COR-L47 (cell line): ENCODE measurements at regions not wholly inside any gene's neighbourhood (a gene's known extent, or its start where the extent isn't known, plus 50 kb on each side); places are given as distances from the start of the nearest gene placed in this dataset.

Experiments
- DNase-seq: peaks from one replicate; lab custom pipeline; 2025; lab: John Stamatoyannopoulos, UW

DNA sequence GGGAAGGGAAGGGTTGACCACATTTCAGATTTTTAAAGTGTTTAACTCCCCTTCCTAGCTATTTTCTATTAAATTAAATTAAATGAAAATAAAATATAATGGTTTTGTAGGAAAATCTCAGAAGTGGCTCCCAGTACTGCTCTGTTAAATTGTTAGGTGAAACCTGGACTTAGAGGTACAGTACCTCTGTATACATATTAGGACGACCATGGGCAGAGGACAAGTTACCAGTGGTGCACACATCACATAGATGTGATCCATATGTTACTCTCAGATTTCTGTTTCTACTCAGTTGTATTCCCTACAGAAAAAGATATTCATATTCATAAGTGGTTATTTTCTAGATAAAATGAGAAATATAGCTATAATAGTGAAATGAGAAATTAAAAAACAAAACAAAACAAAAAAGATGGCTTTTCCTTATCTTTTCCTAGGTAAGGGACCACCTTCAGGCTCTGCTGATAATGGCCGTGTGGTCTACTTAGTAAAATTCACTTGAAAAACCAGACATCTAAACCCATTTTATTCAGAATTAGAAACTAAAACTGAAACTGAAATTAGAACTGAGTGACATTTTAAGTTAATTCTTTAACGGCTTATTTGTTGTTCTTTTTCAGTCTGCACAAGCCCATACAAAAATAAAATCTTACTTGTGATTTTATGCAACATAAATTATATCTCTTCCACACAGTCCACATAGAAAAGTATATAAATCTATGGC lies 832.5 kb upstream of the CHAC2 start:
- DNase-seq, result no peak

DNA sequence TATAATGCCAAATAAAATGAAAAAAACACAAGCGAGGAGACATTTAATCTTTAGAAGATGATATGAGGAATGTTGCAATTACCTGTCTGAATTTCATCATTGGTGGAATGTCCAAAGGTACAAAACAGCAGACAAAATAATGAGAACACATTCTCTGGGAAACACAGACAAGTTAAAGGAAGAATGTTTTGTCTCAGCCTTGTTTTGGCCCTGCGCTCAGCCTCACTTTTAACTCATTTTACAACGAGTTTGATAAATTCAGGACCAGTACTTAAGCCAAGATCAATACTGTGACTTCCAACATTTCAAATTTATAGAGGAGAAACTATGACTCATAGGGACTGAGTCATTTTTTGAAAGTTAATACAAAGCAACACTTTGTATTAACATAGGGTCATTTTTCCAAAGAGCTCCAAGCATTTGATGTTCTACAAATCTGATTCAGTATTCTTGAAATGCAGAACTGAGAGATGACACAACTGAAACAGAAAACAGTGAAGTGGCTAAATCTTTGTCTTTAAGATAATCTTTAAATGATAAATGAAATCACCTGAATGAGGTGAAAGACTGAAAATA lies 833.2 kb upstream of the CHAC2 start:
- DNase-seq, result no peak

DNA sequence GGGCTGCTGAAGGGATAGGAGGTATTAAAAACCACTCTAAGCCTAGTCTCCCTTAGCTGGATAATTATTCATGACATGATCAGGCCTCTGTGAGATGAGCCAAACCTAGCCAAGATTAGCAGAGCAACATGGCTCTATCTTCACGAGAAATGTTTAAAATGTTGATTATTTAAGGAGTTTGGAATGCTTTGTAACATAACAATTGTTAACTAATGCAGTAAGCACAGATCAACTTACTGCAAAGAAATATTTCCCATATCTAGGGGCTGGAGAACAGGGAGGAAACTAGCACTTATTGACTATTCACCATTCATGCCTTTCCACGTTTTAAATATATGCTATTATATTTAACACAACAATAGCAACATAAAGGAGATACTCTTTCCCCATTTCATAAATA lies 833.7 kb upstream of the CHAC2 start:
- no peak for DNase-seq

DNA sequence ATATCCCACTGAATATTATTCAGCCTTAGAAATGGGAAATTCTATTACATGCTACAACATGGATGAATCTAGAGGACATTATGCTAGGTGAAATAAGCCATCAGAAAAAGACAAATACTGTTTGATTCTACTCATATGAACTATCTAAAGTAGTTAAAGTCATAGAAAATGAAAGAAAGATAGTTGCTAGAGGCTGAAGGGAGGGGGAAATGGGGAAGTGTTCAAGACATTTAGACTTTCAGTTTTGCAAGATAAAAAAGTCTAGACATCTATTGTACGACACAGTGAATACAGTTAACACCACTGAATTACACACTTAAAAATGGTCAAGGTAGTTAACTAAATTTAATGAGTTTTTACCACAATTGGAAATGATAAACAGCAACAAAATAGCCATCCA lies 835.9 kb upstream of the CHAC2 start:
- no peak for DNase-seq

DNA sequence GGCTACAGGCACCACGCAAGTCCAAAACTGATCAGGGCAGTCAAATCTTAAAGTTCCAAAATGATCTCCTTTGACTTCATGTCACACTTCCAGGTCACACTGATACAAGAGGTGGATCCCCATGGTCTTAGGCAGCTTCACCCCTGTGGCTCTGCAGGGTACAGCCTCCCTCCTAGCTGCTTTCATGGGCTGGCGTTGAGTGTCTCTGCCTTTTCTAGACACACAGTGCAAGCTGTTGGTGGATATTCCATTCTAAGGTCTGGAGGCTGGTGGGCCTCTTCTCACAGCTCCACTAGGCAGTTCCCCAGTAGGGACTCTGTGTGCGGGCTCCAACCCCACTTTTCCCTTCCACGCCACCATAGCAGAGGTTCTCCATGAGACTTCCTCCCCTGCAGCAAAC lies 838.2 kb upstream of the CHAC2 start:
- no peak for DNase-seq

DNA sequence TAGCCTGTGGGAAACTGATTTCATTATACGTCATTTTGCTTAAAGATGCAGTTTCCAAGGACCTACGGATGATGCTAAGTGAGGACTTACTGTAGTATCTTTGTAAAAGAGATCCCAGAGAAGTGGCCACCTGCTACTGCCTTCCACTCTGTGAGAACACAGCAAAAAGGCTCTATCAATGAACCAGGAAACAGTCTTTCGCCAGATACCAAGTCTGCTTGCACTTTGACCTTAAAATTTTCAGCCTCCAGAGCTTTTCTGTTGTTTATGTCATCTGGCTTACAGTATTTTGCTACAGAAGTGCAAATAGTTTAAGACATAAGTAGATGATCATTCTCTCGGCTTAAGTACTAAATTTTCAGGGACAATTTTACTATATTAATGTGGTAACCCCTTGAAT lies 847.9 kb upstream of the CHAC2 start:
- DNase-seq, result no peak

DNA sequence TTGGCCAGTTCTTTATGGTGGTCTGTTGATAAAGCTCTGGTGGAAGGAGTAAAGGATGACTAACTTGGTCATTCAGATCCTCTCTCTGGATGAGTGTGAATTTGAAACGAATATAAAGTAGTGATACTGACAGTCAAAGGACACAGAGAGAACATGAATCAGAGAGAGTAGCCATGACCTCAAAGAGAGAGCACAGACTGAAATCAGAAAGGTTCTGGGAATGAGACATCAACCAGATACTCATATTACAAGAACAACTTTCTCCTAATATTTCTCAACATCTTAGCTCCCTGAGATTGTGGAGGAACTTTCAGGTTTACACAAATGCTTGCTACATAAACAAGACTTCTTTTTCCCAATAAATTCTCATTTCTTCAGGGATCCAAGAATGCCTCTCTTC lies 849.1 kb upstream of the CHAC2 start:
- no peak for DNase-seq

DNA sequence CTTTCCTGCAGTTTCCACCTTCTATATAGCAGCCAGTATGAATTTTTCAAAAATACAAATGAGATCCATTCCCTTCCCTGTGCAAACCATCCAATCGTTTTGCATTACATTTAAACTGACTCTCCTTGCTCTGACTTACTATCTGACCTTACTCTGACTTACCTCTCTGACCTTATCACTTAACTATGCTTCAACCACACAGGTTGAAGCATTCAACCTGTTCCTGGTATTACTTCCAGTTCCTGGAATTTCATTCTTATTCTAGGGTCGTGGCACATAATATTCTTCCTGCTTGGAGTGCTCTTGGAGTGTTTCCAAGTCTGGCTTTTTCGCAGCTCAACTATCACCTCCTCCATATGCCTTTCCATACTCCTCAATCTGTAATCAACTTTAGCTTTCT lies 850.6 kb upstream of the CHAC2 start:
- no peak for DNase-seq

DNA sequence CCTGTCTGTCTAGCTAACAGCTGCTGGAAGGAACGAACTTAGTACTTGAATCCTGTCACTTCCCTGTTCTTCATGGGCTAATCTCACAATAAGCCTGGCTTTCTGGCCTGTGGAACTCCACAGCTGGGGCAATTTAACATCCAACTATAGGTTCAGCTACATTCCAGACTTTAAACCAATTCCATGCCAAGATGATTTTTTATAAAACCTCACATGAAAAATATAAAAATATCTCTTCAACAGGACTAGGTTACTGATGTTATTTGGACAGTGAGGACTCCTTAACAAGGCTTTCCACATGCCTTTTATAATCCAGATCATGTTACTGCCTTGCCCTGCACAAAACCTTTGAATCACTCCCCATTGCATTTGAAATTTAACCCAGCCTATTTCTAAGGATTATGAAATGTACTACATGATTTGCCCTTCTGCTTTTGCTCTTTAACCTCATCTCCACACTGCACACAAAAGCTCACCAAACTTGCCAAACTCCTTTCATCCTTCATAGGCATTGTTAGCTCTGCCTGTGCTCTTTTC lies 863.2 kb upstream of the CHAC2 start:
- no peak for DNase-seq

DNA sequence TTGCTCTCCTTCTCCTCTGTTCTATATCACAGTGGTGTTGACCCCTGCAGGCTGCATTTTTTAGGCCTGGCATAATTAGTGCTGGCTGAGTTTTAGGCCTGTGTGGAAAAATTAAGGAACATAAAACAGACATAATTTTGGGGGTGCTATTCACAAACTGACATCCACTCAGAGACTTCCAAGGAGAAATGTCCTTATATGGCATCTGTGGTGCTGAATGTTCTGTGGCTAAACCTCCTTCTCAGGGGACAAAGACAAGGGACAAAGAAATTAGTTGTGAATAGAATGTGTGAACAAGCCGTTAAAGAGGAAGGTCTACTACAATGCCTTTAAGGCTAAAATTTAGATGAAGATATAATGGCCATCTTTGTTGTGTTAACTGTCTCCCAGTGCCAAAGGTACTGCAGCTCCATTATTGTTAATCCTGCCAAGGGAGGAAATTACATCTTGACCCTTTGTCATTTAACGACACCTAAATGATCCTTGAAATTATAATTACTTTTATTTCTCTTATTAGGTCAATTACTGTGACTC lies 870.0 kb upstream of the CHAC2 start:
- DNase-seq, result no peak

DNA sequence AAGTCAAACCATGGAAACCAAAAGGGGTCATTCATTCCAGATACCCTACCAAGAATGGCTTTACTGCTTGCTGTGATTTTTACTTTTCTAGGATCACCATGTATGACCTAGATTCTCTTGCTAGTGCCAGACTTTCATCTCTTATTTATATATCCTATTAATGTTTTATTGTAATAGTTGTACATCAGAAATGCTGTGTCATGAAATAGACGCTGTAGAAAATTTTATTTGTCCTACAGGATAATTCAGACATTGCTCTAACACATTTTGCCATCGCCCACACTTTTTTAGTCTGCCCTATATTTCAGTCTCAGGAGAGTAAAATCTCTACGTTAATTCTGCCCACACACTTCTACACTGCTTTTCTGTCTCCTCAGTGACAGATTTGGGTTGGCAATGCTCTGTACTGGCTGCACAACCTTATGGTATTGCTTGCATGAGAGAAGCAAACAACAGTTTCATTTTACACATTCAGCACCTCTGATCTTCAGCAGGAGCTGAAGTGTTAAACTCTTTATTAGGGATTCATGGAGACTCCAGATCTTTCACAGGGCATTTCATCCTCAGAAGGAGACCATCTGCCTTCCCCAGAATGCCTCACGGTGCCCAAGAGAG lies 871.8 kb upstream of the CHAC2 start:
- no peak for DNase-seq

DNA sequence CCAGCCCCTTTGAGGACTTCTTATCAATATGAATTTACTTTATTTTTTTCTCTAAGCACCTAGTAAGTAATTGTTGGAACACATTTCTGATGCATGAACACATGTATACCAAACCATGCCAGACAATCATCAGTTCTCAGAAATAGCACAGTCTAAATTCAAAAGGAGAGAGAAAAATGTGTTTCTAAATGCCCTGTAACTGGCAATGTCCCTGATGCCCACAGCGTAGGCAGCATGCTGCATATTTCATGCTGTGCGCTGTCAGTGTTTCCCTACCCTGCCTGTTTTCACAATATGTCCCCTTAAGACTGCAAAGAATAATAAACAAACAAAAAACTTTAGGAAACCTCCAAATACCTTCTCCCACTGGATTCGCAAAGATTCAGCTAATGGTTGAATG lies 881.0 kb upstream of the CHAC2 start:
- DNase-seq, result no peak

DNA sequence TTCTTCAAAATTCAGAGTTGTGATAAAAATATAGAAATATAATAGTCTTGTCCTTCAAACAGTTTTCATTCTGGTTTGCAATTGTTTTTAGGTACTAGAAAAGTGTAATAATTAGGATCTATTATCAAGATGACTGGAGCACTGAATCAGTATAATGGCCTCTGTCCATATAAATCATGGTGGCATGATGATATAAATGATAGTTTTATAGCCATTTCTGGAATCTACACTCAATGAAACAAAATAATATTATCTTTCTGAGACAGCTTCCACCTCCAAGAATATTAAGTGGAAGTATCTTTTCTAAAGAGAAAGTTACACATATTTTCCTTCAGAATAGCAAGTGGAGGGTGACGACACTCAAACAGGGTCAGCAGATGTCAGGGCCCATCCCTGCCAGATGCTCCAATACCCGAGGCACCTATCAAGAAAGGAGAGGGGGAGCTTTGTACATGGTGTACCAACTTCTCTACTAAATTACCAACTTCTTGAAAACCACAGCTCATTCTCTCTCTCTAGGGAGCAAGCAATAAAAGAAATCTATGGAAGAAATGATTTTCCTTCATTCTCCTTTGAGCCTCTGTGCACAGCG lies 882.7 kb upstream of the CHAC2 start:
- DNase-seq, result no peak

DNA sequence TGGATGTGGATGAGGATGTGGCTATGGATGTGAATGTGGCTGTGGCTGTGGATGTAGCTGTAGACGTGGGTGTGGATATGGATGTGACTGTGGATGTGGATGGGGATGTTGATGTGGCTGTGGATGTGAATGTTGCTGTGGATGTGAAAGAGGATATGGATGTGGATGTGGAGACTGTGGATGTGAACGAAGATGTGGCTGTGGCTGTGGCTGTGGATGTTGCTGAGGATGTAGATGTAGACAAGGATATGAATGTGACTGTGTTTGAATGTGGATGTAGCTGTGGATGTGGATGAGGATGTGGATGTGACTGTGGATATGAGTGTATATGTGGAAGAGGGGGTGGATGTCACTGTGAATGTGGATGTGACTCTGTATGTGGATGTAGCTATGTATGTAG lies 884.6 kb upstream of the CHAC2 start:
- DNase-seq, result no peak

DNA sequence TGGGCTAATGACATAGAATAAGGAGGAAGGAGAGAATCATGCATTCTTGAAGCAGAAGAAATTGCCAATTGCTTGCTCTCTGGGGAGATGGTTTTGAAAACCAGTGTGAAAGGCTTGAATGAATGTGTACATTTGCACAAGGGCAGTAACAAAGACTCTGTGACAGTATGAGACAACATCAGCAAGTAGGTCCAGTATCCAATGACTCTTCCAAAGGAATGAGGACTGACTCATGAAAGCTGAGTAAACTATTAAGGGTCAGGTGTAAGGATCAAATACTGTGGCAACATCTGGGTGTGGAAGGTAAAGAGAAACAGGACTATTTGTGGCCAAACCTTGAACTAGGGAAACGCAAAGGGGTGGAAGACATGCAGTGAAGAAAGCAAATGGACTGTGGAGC lies 886.0 kb upstream of the CHAC2 start:
- no peak for DNase-seq

DNA sequence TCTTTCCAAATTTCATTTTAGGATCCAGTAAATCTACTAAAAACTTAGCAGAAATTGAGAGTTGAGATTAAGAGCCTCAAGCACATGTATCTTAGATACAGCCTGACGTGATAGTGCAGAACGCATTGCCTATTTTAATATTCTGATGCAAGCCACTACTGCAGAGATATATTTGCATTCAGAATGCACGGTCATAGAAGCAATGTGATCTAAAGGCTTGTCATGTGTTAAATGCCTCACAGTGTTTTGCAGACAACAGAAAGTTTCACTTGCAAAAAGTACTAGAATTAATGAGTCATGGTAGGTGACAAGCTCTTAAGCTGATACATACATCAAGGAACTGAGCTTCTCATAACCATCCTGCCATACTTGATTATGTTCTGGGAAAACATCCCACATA lies 886.7 kb upstream of the CHAC2 start:
- no peak for DNase-seq

DNA sequence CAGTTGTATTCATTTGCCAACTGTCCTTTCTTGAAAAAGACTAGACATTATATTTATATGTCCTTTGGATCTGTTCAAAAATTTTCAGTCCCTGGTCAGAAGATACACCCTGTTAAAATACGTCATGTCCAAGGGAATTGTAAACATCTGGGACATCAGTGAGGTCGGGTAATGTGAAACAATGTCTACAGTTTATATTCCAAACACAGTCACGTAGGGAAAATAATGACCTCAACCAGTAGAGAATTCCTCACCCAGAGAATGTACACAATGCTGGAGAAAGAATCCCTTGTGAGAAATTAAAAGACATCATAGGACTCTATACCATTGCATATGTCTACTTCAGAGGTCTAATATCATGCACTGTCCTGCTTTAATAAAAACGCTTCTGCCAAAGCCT lies 888.0 kb upstream of the CHAC2 start:
- DNase-seq, result no peak

DNA sequence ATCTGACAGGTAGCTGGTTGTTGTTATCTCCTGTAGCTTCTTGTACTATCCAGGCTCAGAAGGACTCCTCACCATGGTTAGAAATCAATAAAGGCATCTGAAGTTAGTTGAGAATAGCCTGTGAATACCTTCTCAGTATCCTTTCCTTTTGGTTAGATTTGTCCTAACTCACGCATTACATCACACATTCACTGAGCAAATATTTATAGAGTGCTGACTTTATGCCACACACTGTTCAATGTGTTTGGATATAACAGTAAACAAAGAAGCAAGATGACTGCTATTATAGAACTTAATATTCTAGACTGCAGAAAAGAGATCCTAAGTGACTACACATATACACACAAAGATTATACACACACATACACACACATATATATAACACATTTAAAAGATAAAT lies 889.9 kb upstream of the CHAC2 start:
- no peak for DNase-seq

DNA sequence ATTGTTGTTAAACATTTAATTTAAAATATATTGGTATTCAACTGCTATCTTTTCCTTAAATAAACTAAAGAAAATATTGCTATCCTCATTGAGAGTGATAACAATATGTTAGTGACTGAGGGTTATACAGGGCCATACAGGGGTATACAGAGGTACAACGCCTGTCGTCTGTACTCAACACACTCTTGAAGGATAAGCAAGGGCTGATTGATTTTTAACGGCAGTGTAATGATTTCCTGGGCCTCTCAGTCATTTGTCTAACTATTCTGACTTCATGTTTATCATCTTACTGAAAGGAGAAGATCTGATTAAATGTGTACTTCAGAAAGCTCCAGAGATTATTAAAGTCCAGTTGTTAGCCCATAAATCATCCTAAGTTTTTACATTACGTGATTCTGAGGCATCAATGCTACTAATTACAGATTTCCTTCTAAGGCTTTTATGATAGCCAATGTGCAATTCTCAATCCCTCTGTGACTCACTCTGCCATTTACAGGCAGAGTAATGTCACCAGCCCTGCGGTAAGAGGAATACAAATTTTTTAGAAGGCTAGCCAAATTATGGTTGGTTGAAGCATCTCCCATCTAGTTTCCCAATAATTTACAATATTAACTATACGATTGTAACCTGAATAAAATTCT lies 893.0 kb upstream of the CHAC2 start:
- DNase-seq, result no peak

DNA sequence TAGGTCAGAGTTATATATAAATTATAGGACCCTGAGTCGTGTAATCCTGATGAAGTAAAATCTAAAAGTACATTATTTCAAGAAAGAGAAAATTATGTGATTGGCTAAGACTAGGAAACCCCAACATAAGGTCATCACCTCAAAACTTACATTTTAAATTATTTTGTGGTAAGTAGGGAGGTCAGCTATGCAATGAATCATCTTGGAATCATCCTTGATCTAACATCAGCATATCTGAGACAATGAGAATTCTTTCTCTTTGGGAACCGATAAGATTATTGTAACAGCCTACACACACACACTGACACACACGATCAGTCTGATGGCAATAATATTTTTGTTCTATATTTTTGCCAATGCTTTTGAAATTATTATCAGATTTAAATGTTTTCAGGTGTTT lies 904.8 kb upstream of the CHAC2 start:
- no peak for DNase-seq

DNA sequence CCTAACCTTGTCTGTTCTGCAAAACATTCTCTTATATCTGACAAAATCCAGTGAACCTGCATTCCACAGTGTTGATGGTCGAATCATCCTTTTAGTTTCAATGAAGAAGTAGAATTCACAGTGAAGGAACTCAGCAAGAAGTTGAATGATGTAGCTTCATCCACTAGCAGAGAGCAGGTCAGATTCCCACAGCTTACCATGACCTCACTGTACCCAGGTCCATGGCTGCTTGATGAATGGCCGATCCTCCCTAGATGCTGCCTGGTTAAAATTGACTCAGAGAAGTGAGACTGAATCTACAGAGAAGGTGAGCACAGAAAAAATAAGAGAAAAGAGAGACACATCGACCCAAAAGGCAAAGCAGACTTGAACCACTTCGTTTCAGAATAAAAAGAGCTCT lies 906.0 kb upstream of the CHAC2 start:
- no peak for DNase-seq

DNA sequence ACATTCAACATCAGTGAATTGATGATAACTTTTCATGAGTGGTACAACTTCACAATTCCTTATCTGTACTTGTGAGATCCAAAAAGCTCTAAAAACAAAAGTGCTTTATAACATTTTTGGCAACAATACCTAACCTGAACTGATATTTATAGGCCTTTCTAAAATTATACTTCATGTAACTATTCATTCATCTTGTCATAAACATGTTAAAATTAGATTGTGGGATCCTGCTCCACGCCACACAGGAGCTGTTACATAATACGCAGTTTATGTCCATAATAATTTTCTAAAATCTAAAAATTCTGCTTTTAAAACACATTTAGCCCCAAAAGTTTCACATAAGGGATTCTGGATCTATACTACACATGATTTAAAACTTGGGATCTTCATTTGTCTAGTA lies 908.5 kb upstream of the CHAC2 start:
- no peak for DNase-seq
